ENCODE measurements at regions not wholly inside any gene's neighbourhood (a gene's known extent, or its start where the extent isn't known, plus 50 kb on each side); places are given as distances from the start of the nearest gene placed in this dataset.
"Not testable (repeated sequence)": the region's sequence is repeated elsewhere in the genome, so short reads cannot be mapped to it uniquely, and the experiment has no call there.

DNA sequence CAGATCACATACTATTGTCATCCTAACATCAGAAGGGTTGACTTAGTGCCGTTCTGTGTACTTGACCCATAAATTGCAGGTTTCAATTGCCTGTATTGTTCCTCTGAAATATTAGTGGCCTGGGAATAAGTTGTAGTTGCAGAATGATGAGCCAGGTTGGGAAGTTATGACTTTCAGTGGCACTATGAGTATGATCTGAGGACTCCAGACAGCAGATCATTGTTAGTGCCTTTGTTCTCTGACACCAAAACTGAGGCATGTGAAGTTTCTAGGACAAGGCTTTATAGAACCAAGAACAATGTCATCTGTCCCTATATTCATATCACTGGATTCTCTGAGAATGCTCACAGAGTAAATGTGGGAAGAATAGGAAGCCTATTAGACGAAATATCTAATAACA lies 403.7 kb downstream of the STK39 start:
- DNase-seq (ENCODE audit: low spot score): no peak

DNA sequence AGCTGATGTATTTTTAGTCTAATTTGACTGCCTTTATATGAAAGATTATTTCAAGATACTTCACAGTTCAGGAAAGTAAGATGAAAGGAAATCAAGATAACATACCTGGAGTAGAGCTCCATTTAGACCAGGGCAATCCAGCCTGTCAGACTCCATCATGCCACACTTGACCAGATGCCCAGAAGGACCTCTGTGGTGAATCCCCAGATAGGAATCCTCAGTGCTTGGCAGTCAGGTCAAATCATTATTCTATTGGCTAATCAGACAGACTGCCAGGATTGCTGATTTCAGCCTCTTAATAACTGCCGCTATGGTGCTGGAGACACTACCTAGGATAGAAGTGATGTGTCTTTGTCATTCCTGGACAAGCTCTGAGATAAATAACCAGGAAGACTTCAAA lies 404.2 kb downstream of the STK39 start:
- no peak for DNase-seq (ENCODE audit: low spot score)

DNA sequence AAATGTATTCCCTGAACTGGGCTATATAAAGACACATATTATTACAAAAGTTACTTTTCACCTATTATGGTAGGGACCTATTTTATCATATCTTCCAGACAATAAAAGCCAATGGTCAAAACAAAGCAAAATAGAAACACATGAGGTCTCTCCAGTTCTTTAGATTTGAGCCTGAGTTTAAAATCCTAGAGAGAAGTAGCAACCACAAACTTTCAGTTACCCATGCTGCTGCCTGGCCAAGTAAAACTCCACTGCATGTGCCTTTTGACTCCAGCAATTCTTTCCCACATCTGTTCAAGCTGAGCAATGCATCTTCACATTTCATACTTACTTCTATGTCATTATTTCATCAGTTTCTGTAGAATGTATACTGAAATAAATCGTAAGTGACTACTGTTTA lies 405.3 kb downstream of the STK39 start:
- DNase-seq (ENCODE audit: low spot score): no peak

DNA sequence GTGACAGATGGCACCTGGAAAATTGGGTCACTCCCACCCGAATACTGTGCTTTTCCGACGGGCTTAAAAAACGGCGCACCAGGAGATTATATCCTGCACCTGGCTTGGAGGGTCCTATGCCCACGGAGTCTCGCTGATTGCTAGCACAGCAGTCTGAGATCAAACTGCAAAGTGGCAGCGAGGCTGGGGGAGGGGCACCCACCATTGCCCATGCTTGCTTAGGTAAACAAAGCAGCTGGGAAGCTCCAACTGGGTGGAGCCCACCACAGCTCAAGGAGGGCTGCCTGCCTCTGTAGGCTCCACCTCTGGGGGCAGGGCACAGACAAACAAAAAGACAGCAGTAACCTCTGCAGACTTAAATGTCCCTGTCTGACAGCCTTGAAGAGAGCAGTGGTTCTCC lies 412.1 kb downstream of the STK39 start:
- not testable (repeated sequence) for DNase-seq (ENCODE audit: low spot score)

DNA sequence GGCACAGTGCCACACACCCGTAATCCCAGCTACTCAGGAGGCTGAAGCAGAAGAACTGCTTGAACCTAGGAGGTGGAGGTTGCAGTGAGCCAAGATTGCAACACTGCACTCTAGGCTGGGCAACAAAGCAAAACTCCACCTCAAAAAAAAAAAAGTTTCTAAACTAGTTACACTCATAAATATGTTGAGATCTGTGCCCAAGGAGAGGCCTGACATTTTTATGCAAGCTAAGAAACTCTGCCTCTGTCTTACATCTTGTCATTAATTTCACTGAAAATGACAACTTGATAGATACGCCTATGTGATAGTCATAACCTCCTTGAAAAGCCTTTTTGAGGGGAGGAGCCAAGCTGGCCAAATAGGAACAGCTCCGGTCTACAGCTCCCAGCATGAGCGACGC lies 412.7 kb downstream of the STK39 start:
- no peak for DNase-seq (ENCODE audit: low spot score)

DNA sequence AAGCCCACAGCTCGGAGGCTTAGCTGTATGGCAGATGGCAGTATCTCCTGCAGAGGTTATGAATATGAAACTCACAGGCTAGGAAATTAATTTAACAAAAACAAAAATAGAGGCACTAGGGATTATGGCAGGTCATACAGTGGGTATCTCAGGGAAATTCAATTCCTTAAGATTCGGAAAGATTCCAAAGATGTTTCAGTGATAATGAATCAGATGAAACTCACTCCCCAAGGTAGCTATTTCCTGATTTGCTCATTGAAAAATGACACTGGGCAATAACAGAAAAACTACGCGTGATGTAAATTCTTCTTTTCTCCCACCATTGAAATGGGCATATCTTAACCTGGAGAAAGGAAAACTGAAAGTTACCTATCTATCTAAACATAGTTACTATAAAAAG lies 414.1 kb downstream of the STK39 start:
- no peak for DNase-seq (ENCODE audit: low spot score)

DNA sequence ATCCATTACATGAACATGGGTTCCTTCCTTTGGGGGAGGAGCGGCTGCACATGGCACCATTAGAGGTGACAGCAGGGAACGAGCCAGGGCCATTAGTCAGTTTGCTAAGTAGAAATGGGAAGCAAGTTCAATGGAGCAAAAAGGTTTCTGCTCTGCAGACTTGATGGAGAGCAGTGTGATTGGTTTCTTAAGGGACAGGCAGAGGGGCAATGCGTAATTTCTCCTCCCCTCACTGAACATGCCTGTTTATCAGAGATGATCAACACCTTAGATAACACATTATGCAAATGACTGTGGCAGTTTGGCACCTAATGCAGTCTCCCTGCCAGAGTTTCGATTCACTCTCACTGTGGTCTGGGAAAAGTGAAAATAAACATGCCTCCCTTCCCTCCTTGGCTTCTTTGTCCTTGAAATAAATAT lies 414.5 kb downstream of the STK39 start:
- no peak for DNase-seq (ENCODE audit: low spot score)

DNA sequence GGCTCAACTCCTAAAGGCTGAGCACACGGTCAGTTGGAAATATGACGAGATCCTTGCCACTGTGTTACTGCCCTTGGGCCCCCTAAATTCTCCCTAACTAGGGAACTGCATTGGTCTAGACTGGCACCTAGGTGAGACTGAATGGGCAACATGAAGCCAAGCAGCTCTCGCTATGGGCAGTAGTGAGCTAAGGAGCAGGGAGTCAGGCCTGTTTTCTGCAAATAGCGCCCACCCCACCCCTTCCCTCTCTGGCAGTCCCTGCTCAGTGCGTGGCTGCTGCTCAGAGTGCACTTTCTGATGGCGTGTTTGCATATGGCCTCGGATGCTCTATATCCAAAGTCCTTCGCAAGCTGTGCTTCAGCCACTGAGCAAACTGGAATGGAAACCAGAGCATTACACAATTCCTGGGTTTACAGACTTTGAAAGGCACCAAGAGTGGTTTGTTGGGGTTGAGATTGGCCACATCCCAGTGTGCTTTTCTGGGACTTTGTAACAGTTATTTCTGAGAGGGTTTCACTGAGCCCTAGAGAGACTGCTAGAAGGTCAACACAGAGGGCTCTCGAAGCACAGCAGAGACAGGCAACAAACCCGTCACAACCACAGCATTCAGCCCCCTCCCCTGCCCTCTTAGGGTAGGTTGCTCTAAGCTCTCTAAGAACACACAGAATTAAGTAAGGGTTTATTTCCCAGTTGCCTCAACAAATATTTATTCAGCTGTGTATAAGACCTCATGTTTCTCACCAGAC lies 419.9 kb downstream of the STK39 start:
- no peak for DNase-seq (ENCODE audit: low spot score)

DNA sequence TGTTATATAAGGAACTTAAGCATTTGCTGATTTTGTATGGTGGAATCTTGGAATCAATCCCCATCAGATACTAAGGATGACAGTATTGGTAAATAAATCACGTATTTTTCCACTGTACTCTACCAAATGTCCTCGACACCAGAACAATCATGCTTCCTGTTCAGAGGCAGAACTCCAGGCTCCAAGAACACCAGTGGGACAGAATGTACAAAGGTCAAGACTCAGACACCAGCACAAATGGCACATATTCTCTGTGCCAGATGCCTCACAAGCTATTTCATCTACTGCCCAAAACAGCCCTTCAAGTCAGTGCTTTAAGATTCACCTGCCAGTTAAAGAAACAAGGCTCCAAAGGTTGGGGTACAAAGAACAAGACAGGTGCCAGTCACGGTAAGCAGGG lies 420.5 kb downstream of the STK39 start:
- no peak for DNase-seq (ENCODE audit: low spot score)

DNA sequence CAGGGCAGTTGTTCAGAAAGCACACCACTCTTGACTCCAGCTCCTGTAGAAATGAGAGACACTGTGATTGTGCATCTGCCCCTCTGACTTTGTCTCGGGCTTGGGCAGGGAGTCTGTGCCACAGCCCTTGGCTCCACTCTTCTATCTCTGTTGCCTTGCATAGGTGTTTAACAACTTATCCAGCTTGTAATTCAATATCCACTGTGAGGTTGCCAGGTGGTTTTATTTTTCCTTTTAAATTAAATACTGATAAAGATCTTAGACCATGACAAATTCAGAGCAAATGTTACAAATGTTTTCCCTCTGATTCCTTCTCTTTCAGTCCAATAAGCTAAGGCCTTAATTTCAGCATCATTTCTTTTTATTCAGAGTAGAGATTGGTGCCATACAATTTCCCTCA lies 421.7 kb downstream of the STK39 start:
- no peak for DNase-seq (ENCODE audit: low spot score)

DNA sequence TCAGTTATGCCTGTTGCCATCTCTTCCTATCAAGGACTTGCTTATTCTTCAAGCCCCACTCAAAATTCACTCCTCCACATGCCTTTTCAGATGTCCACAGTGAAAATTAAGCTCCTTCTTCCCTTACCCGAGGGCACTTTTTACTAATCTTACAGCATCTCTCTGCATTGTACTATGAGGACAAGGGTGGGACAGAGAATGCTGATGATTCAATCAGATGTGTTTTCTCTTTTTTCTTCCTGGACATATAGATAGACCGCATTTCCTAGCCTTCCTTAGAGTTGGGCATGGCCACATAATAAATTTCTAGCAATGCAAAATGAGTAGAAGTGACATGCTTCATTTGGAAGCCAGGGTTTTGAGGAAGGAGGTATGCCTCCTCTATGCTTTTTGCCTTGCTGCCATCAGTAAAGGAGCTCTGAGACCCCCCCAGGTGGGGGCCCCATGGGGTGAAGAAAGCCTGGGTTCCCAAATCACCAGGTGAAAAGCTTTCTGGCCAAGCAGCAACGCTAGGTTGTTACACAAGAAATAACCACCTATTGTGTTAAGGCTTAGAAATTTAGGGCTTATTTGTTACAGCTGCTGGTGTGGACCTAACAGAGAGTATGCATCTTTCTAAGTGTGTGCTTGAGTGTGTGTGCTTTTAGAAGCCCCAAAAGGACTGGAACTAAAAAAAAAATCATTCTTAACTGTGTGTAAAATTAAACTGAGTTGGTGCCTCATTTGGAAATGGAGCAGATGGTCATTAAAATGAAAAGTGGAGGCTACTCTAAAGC lies 424.5 kb downstream of the STK39 start:
- no peak for DNase-seq (ENCODE audit: low spot score)

DNA sequence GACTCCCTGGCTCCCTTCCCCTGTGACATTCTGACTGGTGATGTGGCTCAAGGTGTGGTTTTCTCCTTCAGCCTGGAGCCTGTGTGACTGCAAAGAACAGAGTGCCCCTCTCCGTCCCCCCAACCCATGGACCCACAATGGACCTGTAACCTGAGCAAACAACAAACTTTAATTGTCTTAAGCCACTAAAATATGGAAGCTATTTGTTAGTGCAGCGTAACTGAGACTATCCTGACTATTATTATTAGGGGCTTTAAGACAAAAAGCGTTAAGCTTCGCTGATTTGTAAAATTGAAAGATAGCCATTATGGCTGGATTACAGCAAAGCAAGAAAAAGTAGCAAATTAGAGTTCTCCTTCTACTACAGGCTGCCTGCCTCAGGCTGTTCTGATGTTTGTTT lies 426.9 kb downstream of the STK39 start:
- no peak for DNase-seq (ENCODE audit: low spot score)

DNA sequence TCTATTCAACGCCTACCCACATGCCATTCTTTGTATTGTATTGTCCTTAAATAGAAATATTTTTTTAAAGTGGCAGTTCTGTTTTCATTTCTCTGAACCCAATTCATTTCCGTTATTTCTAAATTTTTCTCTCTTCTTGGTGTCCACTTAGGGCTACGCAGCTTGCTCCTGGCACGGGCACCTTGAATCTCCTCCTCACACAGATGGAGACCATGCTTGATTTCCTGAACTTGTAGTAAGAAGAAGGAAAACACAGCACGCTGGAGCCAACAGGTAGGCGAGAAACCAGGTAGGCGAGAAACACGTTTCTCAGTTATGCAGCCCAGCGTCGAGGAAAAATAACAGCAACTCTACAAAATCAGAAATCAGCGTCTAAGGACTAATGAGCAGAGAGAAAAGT lies 428.9 kb downstream of the STK39 start:
- no peak for DNase-seq (ENCODE audit: low spot score)

DNA sequence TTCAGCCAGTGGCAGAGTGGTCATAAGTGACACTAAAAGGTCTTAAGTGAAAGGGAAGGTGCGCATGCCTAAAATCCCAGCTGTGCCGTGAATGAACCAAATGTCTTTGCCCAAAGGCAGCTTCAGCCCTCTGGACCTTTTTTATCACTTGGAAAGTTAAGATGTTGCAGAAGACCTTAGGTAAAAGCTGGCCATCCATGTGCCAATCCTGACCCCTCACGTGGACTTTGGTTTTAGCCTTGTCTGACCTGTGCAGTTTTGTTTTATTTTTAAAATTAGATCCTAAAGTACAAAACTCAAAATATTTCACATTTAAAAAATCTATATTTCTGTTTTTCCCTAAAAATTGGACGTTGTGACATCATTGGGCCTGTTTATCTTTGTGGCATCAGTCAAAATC lies 429.5 kb downstream of the STK39 start:
- DNase-seq (ENCODE audit: low spot score): no peak

DNA sequence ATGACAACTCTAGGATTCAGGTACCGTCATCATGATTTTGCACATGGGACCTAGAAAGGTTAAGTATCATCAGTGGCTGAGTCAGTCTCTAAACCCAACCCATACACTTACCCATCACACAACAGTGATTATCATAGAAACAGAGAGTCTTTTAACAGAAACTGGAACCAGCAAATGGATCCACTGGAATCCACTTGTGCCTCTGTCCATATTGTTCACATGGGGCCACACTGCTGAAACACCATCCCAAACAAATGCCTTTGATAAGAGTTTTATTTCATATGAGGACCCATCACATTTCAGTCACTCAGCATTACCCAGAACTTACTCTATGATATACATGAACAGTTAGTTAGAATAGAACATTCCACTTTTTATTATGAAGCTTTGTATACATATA lies 430.0 kb downstream of the STK39 start:
- DNase-seq (ENCODE audit: low spot score): no peak

DNA sequence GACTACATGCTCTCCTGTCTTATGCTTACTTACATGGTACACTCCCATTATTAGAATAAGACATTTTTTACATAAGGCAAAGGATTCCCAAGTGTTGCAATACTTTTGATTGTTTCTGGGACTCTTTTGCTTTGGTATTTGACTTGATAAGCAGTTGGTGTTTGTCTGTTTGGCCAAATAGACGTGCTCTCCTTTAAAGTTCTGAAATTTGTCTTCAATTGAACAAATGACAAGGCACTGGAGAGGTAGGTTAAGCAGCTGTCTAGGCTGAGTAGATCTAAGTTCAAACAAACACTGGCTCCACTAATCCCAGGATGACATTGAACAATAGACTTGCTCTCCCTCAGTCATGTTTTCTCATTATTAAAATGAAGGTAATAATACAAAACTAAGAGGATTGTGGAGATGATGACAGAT lies 430.5 kb downstream of the STK39 start:
- DNase-seq (ENCODE audit: low spot score): no peak

DNA sequence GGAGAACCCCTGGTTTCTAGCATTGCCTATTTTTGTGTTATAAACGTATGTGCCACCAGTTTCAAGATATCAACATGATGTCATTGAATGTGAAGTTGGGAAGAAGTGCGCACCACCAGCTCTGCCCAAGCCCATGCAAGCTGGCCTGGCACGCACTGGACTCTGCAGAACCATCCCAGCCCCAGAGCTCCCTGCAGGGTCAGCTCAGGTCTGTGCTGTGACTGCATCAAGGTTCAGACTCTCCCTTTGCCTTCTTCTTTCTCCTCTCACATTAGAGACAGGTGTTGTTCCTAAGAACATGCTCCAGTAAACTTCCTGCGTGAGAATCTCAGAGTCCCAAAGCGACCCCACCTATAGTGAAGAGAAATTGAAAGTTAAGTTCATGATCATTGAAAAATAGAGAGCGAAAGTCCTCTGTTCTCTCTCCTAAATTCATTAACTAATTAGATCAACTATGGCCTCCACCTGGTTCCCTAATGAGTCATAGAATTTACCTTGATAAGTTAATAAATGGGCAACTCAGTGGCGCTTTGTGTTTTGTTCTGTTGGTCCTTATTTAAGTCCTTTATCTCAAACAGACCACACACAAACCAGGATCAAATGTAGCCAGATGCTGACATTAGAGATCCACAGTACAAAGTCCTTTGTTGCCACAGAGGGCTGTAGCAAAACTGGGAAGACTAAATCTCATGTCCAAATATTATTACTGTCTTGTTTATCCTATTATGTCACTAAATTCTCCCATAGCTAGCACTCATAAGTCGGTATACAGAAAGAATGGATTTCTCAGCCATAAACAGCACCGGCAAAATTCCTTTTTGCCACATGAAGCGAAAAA lies 432.3 kb downstream of the STK39 start:
- DNase-seq (ENCODE audit: low spot score): no peak

DNA sequence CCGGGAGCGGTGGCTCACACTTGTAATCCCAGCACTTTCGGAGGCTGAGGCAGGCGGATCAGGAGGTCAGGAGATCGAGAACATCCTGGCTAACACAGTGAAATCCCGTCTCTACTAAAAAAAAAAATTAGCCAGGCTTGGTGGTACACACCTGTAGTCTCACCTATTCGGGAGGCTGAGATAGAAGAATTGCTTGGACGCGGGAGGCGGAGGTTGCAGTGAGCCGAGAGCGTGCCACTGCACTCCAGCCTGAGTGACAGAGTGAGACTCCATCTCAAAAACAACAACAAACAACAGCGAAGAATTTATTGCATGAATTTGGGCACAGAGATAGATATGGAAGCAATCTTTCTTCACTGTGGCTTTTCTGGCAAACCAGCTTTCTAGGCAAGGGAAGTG lies 432.9 kb downstream of the STK39 start:
- not testable (repeated sequence) for DNase-seq (ENCODE audit: low spot score)

DNA sequence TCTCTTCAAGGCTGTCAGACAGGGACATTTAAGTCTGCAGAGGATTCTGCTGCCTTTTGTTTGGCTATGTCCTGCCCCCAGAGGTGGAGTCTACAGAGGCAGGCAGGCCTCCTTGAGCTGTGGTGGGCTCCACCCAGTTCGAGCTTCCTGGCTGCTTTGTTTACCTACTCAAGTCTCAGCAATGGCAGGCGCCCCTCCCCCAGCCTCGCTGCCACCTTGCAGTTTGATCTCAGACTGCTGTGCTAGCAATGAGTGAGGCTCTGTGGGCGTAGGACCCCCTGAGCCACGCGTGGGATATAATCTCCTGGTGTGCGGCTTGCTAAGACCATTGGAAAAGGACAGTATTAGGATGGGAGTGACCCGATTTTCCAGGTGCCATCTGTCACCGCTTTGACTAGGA lies 437.6 kb downstream of the STK39 start:
- not testable (repeated sequence) for DNase-seq (ENCODE audit: low spot score)

DNA sequence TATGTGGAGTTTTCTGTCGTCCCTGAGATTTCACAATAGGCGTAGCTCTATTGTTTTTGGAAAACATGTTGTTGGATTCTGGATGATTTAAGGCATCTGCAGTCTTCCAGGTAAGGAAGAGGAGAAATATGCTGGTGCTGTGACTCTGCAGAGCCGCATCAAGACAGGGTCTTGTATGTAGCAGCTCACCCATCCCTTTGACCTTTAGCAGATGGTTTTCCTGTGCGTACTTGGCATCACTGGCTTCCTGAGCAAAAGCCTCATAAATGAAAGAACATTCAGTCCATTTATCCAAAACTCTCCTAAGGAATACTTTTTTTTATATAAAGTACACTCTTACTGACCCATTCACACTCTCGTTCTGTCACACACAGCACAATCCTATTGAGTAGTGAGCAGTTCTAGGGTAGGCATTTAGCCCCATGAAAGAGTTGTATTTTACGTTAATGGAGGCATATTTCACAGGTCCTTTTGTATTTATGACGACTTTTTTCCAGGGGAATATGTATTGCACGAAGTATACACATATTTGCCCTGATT lies 443.9 kb downstream of the STK39 start:
- no peak for DNase-seq (ENCODE audit: low spot score)

DNA sequence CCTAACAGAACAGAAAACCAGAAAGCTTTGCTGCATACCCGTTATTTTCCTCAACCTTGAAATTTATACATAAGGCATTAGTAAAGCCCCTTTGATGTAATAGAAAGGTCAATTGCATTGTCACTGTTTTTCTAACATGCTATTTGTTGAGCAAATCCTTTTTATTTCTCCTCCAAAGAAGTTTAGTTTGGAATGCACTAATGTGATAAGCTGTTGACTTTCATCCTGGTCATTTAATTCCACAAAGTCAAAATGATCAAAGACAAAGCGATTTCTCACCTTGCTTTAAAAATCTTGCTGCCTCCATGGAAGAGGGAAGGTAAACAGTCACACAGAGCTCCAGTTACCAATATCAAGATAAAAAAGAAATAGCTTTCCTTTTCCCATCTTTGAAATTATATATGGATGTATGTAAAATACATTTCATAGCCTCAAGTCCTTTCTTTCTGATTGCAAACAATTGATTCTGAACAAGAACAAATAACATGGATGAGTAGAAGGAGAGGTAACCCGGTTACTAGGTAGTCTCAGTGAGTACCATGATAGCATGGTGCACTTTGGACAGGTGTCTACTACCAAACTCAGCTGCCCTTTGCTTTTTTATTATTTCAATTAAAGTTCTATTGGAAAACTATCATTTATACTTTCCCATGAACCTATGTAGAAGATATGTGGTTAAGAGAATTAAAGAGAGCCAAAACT lies 452.7 kb downstream of the STK39 start:
- no peak for DNase-seq (ENCODE audit: low spot score)

DNA sequence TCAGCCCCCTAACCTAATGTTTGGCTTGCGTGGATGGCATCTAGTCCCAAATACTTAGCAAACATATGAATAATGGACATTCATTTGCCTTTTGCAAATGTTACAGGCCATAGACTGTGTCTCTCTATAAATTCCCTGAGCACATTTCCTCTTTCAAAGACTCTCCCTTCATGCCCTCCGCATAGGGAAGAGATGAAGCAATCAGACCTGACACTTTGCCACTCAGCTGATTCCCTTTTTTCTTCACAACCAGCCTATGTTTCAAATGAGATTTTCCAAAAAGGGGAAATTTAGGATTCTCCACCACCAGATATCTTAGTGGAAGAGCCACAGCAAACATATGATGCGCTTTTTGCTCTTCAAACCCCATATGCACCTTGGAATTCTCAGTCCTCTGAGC lies 453.7 kb downstream of the STK39 start:
- no peak for DNase-seq (ENCODE audit: low spot score)
